GM21447 (cell line): ENCODE measurements at regions not wholly inside any gene's neighbourhood (a gene's known extent, or its start where the extent isn't known, plus 50 kb on each side); places are given as distances from the start of the nearest gene placed in this dataset.
"Not testable (repeated sequence)": the region's sequence is repeated elsewhere in the genome, so short reads cannot be mapped to it uniquely, and the experiment has no call there.

ENCODE experiments used
- ATAC-seq: cut with Tn5 transposase; IDR thresholded peaks from one replicate; pipeline ENCODE4 v1.9.1; 2021; ENCODE audit not compliant: unreplicated experiment

GRCh38 chr4:128758314-128758922 lies 51.1 kb upstream of the JADE1 start:
- ATAC-seq = no peak

- no peak for ATAC-seq
These were observed 51.8 kb upstream of the JADE1 start for GRCh38 chr4:128757712-128758111.

GRCh38 chr4:128751354-128751753 lies 58.1 kb upstream of the JADE1 start:
- ATAC-seq = no peak

GRCh38 chr4:128741748-128742147 lies 67.8 kb upstream of the JADE1 start:
- not testable (repeated sequence) for ATAC-seq

GRCh38 chr4:128737098-128737513 lies 72.4 kb upstream of the JADE1 start:
- no peak for ATAC-seq

- no peak for ATAC-seq
These were observed 73.8 kb upstream of the JADE1 start for GRCh38 chr4:128735714-128736113.

GRCh38 chr4:128728190-128728589 lies 81.3 kb upstream of the JADE1 start:
- no peak for ATAC-seq

GRCh38 chr4:128727658-128728057 lies 81.8 kb upstream of the JADE1 start:
- ATAC-seq = no peak

GRCh38 chr4:128725405-128726055 lies 84.0 kb upstream of the JADE1 start:
- no peak for ATAC-seq

GRCh38 chr4:128722911-128723310 lies 86.6 kb upstream of the JADE1 start:
- ATAC-seq = no peak

GRCh38 chr4:128721896-128722295 lies 87.6 kb upstream of the JADE1 start:
- ATAC-seq = no peak

GRCh38 chr4:128720270-128720669 lies 89.2 kb upstream of the JADE1 start:
- no peak for ATAC-seq

GRCh38 chr4:128718768-128719167 lies 90.7 kb upstream of the JADE1 start:
- ATAC-seq = no peak

GRCh38 chr4:128716338-128716737 lies 93.2 kb upstream of the JADE1 start:
- no peak for ATAC-seq

GRCh38 chr4:128715616-128716015 lies 93.9 kb upstream of the JADE1 start:
- no peak for ATAC-seq

- no peak for ATAC-seq
These were observed 98.1 kb upstream of the JADE1 start for GRCh38 chr4:128711361-128711760.

GRCh38 chr4:128709268-128709667 lies 100.2 kb upstream of the JADE1 start:
- ATAC-seq = no peak

GRCh38 chr4:128707864-128708263 lies 101.6 kb upstream of the JADE1 start:
- ATAC-seq = no peak

GRCh38 chr4:128703948-128704347 lies 105.6 kb upstream of the JADE1 start:
- no peak for ATAC-seq

- ATAC-seq = no peak
These were observed 108.7 kb upstream of the JADE1 start for GRCh38 chr4:128700659-128701350.

- ATAC-seq = no peak
These were observed 111.1 kb upstream of the JADE1 start for GRCh38 chr4:128698386-128698785.

GRCh38 chr4:128697323-128697722 lies 112.2 kb upstream of the JADE1 start:
- ATAC-seq = no peak
